ENCODE measurements at regions not wholly inside any gene's neighbourhood (a gene's known extent, or its start where the extent isn't known, plus 50 kb on each side); places are given as distances from the start of the nearest gene placed in this dataset.
A peak's percentile ranks its signal among the peaks of the same experiment; 100 is the strongest.

DNA sequence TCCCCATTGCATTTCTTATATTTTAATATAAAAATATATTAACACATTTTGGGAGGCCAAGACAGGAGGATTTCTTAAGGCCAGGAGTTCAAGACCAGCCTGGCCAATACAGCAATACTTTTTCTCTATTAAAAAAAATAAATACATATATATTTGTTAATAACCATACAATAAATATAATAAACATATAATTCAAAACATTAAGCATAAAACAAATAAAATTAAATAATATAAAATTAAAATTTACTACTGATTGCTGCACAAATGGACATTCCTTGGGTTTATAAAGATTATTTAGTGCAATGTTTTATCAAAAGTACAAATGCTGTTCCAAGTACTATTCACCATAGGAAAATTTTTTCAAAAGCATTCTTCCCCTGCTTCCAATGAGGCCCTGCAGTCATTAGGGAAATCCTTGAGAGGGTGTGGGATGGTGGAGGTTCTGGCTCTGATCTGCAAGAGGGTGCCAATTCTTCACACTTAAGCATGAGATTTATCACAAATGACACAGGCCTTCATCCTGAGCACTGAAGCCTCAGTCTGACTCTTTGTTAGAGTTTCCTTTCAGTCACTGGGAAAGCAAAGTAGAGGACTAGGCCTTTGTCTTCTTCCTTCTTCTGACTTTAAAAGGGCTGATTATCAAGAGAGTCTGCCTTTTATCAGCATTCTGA lies 596.7 kb downstream of the EPM2A start:
- H4K5ac ChIP-seq (ENCODE audit: insufficient read length, low read depth, low read length), result no peak overlapping the region
- no peak overlapping the region for H3T11ph ChIP-seq (ENCODE audit: low read length)
- no peak overlapping the region for H3K9ac ChIP-seq (ENCODE audit: extremely low read depth, insufficient read length, low read length)
- no peaks in the 10 kb centered on the region for H3K79me2 ChIP-seq (ENCODE audit: insufficient read depth, low read length)
- H2BK15ac ChIP-seq (ENCODE audit: low read depth, low read length), result no peak overlapping the region
- no peaks in the 10 kb centered on the region for H3K27me3 ChIP-seq (ENCODE audit: insufficient read depth, low read length)
- TF ChIP-seq, protein P1, sequence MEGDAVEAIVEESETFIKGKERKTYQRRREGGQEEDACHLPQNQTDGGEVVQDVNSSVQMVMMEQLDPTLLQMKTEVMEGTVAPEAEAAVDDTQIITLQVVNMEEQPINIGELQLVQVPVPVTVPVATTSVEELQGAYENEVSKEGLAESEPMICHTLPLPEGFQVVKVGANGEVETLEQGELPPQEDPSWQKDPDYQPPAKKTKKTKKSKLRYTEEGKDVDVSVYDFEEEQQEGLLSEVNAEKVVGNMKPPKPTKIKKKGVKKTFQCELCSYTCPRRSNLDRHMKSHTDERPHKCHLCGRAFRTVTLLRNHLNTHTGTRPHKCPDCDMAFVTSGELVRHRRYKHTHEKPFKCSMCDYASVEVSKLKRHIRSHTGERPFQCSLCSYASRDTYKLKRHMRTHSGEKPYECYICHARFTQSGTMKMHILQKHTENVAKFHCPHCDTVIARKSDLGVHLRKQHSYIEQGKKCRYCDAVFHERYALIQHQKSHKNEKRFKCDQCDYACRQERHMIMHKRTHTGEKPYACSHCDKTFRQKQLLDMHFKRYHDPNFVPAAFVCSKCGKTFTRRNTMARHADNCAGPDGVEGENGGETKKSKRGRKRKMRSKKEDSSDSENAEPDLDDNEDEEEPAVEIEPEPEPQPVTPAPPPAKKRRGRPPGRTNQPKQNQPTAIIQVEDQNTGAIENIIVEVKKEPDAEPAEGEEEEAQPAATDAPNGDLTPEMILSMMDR (conservative IDR thresholded peaks at IDR 0.05), result no peak
- H3K23me2 ChIP-seq (ENCODE audit: insufficient read length, low read depth, low read length, poor library complexity, severe bottlenecking), result no peaks in the 10 kb centered on the region
- Mint-ChIP-seq H3K36me3 (ENCODE audit: insufficient read depth in 1 of 3, low read depth in 3 of 3) (no peaks in the 10 kb centered on the region), H3K4me3 (no peak overlapping the region), H3K27ac (peak overlapping the region in 1 of 3 experiments; percentile 44; a peak in 1 of 7 replicates), H3K9me3 (no peaks in the 10 kb centered on the region), H3K27me3 (ENCODE audit: low read depth) (no peaks in the 10 kb centered on the region), H3K4me1 (peaks cover 11 to 19% of the 10 kb centered on the region in 2 experiments)
- no peak overlapping the region for H2BK12ac ChIP-seq (ENCODE audit: insufficient read length, low read depth, low read length)
- no peak for DNase-seq
- no peak overlapping the region for H3K23ac ChIP-seq (ENCODE audit: insufficient read length, low read depth, low read length)
- H3K27ac ChIP-seq (ENCODE audit: insufficient read length, low read depth, low read length), result no peak overlapping the region
- H2AK5ac ChIP-seq (ENCODE audit: insufficient read length, low read length), result no peak overlapping the region
- no peak overlapping the region for H4K8ac ChIP-seq (replicated peaks; ENCODE audit: insufficient read length, low read depth, low read length)
- H3K4me1 ChIP-seq (ENCODE audit: insufficient read depth, low read length), result no peaks in the 10 kb centered on the region
- no peaks in the 10 kb centered on the region for H3K9me3 ChIP-seq (ENCODE audit: control insufficient read depth, low read depth, low read length)
- no peak overlapping the region for H4K91ac ChIP-seq (ENCODE audit: insufficient read length, low read depth, low read length)
- no peak overlapping the region for H3K4ac ChIP-seq (ENCODE audit: low read depth, low read length)
- no peak overlapping the region for H2BK120ac ChIP-seq (ENCODE audit: low read depth, low read length, poor library complexity, severe bottlenecking)
- no peak overlapping the region for H3K56ac ChIP-seq (ENCODE audit: insufficient read length, low read depth, low read length)
- no peaks in the 10 kb centered on the region for H4K20me1 ChIP-seq (ENCODE audit: control insufficient read depth, insufficient read depth, insufficient read length)
- H3K18ac ChIP-seq (ENCODE audit: insufficient read length, low read depth, low read length), result no peak overlapping the region
- H3K79me1 ChIP-seq (ENCODE audit: insufficient read depth, low read depth, low read length, poor library complexity, severe bottlenecking), result no peaks in the 10 kb centered on the region
- H3K14ac ChIP-seq (ENCODE audit: insufficient read depth, low read length), result no peak overlapping the region
- H2BK20ac ChIP-seq (ENCODE audit: low read depth, low read length, poor library complexity, severe bottlenecking), result no peak overlapping the region
- no peak overlapping the region for H2BK5ac ChIP-seq (ENCODE audit: insufficient read length, low read length)
- H3K4me2 ChIP-seq (ENCODE audit: insufficient read depth, insufficient read length, low read length), result no peak overlapping the region
- no peak overlapping the region for H2AFZ ChIP-seq (ENCODE audit: low read length)

Measured in H9 (cell line).